OCI-LY7 (cell line): ENCODE measurements at regions not wholly inside any gene's neighbourhood (a gene's known extent, or its start where the extent isn't known, plus 50 kb on each side); places are given as distances from the start of the nearest gene placed in this dataset.

Source experiments
- BruUV-seq: library from RNA; stranded (reverse); fragments of 400-500 nt; replicated peaks from 2 replicates; lab custom pipeline; 2021; lab: Mats Ljungman, UMichigan
- CTCF ChIA-PET: fragments of 300-600 bp; sonication (Branson Sonifier 250); formaldehyde crosslinking; loops from one replicate; lab custom pipeline; 2022; ENCODE audit warnings: antibody characterized with exemption; ENCODE audit not compliant: unreplicated experiment; lab: Charles Lee
- POLR2A ChIA-PET: fragments of 300-600 bp; sonication (Branson Sonifier 250); formaldehyde crosslinking; loops from one replicate; lab custom pipeline; 2022; ENCODE audit warnings: antibody characterized with exemption; lab: Charles Lee
- DNase-seq: peaks from one replicate; pipeline ENCODE4 v3.0.0-alpha.2; 2015; ENCODE audit warnings: low spot score
- H2AFZ ChIP-seq: fragments of 200-600 bp; sonication (generic), shearing (Covaris generic); 2 replicates; pipeline ENCODE4 v1.6.1; 2014; ENCODE audit warnings: mild to moderate bottlenecking, antibody characterized with exemption, low read length, moderate library complexity
- H3K27ac ChIP-seq: fragments of 200-600 bp; sonication (generic); 2 replicates; pipeline ENCODE4 v1.5.1; 2014; ENCODE audit warnings: mixed run types, low read depth, mild to moderate bottlenecking, moderate library complexity, low read length, inconsistent platforms; ENCODE audit not compliant: poor library complexity, severe bottlenecking
- H3K36me3 ChIP-seq: fragments of 200-600 bp; sonication (generic); 2 replicates; pipeline ENCODE4 v1.6.1; 2014; ENCODE audit warnings: mild to moderate bottlenecking, antibody characterized with exemption, low read length, moderate library complexity, mixed read lengths; ENCODE audit not compliant: insufficient read depth
- H3K4me1 ChIP-seq: fragments of 200-600 bp; sonication (generic); 2 replicates; pipeline ENCODE4 v1.5.1; 2014; ENCODE audit warnings: mild to moderate bottlenecking, low read length; ENCODE audit not compliant: insufficient read depth, poor library complexity, severe bottlenecking
- H3K4me2 ChIP-seq: fragments of 200-600 bp; sonication (generic); 2 replicates; pipeline ENCODE4 v1.6.1; 2014; ENCODE audit warnings: mild to moderate bottlenecking, low read length
- H3K4me3 ChIP-seq: fragments of 200-600 bp; sonication (generic); 2 replicates; pipeline ENCODE4 v1.5.1; 2014; ENCODE audit warnings: mild to moderate bottlenecking, low read depth, low read length; ENCODE audit not compliant: poor library complexity, severe bottlenecking
- H3K79me2 ChIP-seq: fragments of 200-600 bp; sonication (generic); 2 replicates; pipeline ENCODE4 v1.6.1; 2016; ENCODE audit warnings: low read depth, mild to moderate bottlenecking, low read length, moderate library complexity, mixed read lengths; ENCODE audit not compliant: insufficient read depth
- H3K9me2 ChIP-seq: fragments of 200-600 bp; sonication (generic); 2 replicates; pipeline ENCODE4 v1.6.1; 2016; ENCODE audit warnings: mild to moderate bottlenecking, low read length, mixed read lengths; ENCODE audit not compliant: insufficient read depth
- H3K9me3 ChIP-seq: fragments of 200-600 bp; sonication (generic); 2 replicates; pipeline ENCODE4 v1.6.1; 2014; ENCODE audit warnings: mild to moderate bottlenecking, mixed run types, low read length, mixed read lengths
- H4K20me1 ChIP-seq: fragments of 200-600 bp; sonication (generic); 2 replicates; pipeline ENCODE4 v1.6.1; 2014; ENCODE audit warnings: mild to moderate bottlenecking, antibody characterized with exemption, low read length, moderate library complexity, mixed read lengths; ENCODE audit not compliant: insufficient read depth
- CTCF ChIP-seq: fragments of 200-600 bp; sonication (generic); conservative IDR thresholded peaks from 2 replicates; pipeline ENCODE4 v1.5.1; 2014; ENCODE audit warnings: mild to moderate bottlenecking, antibody characterized with exemption, low read length, moderate library complexity, mixed read lengths
- EZH2phosphoT487 ChIP-seq: fragments of 200-600 bp; sonication (generic); IDR thresholded peaks from 2 replicates; pipeline ENCODE4 v1.6.1; 2018; ENCODE audit warnings: low read depth, borderline replicate concordance, mild to moderate bottlenecking, mixed run types, antibody characterized with exemption, low read length, moderate library complexity, mixed read lengths
- intact Hi-C: fragments of 100-400 bp; cut with micrococcal nuclease; formaldehyde crosslinking; loops from one replicate; pipeline ENCODE4 v1.10.0; 2022; ENCODE audit not compliant: unreplicated experiment

- no peaks in the 10 kb centered on the region for H4K20me1 ChIP-seq
- intact Hi-C loops: loop anchor here (10.0 kb wide), 1 partner anchor 465 kb away; no protein-coding TSS in a partner anchor
- no peaks in the 10 kb centered on the region for H3K9me2 ChIP-seq
- H3K9me3 ChIP-seq: no peaks in the 10 kb centered on the region
- no peak overlapping the region for H3K4me3 ChIP-seq
- TF ChIP-seq EZH2phosphoT487 (no peak), CTCF (no peak)
- no peaks in the 10 kb centered on the region for H3K79me2 ChIP-seq
- DNase-seq: no peak
- ChIA-PET CTCF (no interaction called here), POLR2A (interaction anchor here (1.0 kb wide), 1 partner anchor 32 kb away, joined by 4 read pairs; no protein-coding TSS in a partner anchor)
- no peaks in the 10 kb centered on the region for H3K4me1 ChIP-seq
- no peaks in the 10 kb centered on the region for H3K36me3 ChIP-seq
- no peak overlapping the region for H3K4me2 ChIP-seq
- H3K27ac ChIP-seq: no peak overlapping the region
- no peak overlapping the region for H2AFZ ChIP-seq
- BruUV-seq: no TSS peak
Measured at GRCh38 chr2:104410136-104410535, 443.8 kb upstream of the POU3F3 start.

- no peak overlapping the region for H2AFZ ChIP-seq
- peak; percentile 45 for DNase-seq
- H3K4me3 ChIP-seq: no peak overlapping the region
- no peaks in the 10 kb centered on the region for H3K79me2 ChIP-seq
- H3K27ac ChIP-seq: no peak overlapping the region
- no peaks in the 10 kb centered on the region for H3K9me2 ChIP-seq
- H4K20me1 ChIP-seq: no peaks in the 10 kb centered on the region
- no peaks in the 10 kb centered on the region for H3K9me3 ChIP-seq
- ChIA-PET CTCF (no interaction called here), POLR2A (no interaction called here)
- H3K4me1 ChIP-seq: no peaks in the 10 kb centered on the region
- BruUV-seq: no TSS peak
- H3K36me3 ChIP-seq: no peaks in the 10 kb centered on the region
- TF ChIP-seq EZH2phosphoT487 (no peak), CTCF (peak; percentile 86)
- intact Hi-C loops: loop anchor here (1.0 to 10.0 kb wide), 2 partner anchors 379 to 462 kb away; no protein-coding TSS in a partner anchor
- no peak overlapping the region for H3K4me2 ChIP-seq
Measured at GRCh38 chr2:104412384-104412783, 441.5 kb upstream of the POU3F3 start.

- ChIA-PET POLR2A (interaction anchor here (0.9 kb wide), 1 partner anchor 10 kb away, joined by 3 read pairs; no protein-coding TSS in a partner anchor), CTCF (no interaction called here)
- Histone ChIP-seq H3K4me2 (no peak overlapping the region), H4K20me1 (no peaks in the 10 kb centered on the region), H3K27ac (no peak overlapping the region), H3K9me3 (no peaks in the 10 kb centered on the region), H3K4me1 (no peaks in the 10 kb centered on the region), H3K36me3 (no peaks in the 10 kb centered on the region), H3K9me2 (no peaks in the 10 kb centered on the region), H3K79me2 (no peaks in the 10 kb centered on the region), H3K4me3 (no peak overlapping the region), H2AFZ (no peak overlapping the region)
- DNase-seq: no peak
- intact Hi-C loops: loop anchor here (10.0 kb wide), 1 partner anchor 461 kb away; no protein-coding TSS in a partner anchor
- TF ChIP-seq EZH2phosphoT487: no peak
- no peak for TF ChIP-seq CTCF
- BruUV-seq: no TSS peak
Measured at GRCh38 chr2:104413890-104414289, 440.0 kb upstream of the POU3F3 start.
